A172 (cell line): ENCODE measurements at regions not wholly inside any gene's neighbourhood (a gene's known extent, or its start where the extent isn't known, plus 50 kb on each side); places are given as distances from the start of the nearest gene placed in this dataset.

Source experiments
- DNase-seq: peaks from one replicate; pipeline ENCODE4 v3.0.0-alpha.2; 2015; ENCODE audit warnings: low spot score

- DNase-seq: peak; percentile 15
Measured at GRCh38 chr2:54360055-54360792, 95.9 kb upstream of the SPTBN1 start.

- DNase-seq: no peak
Measured at GRCh38 chr2:54364409-54364808, 91.7 kb upstream of the SPTBN1 start.

DNA sequence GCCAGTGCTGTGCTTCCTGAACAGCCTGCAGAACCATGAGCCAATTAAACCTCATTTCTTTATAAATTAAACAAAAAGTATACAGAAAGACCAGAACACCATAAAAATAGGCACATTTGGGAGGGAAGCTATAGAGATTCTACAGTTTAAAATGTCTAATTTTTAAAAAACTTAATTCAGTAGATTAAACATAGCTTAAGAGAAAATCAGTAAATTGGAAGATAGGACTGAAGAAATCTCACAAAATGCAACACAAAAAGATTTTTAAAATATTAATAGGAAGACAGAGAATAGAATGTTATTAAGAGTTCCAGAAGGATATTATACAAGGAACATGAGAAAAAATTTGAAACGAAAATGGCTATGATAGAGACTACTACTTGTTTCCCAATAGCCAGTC, 90.5 kb upstream of the SPTBN1 start:
- no peak for DNase-seq

GRCh38 chr2:54366487-54367280, 89.4 kb upstream of the SPTBN1 start:
- DNase-seq: no peak

GRCh38 chr2:54370405-54371104, 85.6 kb upstream of the SPTBN1 start:
- no peak for DNase-seq

DNA sequence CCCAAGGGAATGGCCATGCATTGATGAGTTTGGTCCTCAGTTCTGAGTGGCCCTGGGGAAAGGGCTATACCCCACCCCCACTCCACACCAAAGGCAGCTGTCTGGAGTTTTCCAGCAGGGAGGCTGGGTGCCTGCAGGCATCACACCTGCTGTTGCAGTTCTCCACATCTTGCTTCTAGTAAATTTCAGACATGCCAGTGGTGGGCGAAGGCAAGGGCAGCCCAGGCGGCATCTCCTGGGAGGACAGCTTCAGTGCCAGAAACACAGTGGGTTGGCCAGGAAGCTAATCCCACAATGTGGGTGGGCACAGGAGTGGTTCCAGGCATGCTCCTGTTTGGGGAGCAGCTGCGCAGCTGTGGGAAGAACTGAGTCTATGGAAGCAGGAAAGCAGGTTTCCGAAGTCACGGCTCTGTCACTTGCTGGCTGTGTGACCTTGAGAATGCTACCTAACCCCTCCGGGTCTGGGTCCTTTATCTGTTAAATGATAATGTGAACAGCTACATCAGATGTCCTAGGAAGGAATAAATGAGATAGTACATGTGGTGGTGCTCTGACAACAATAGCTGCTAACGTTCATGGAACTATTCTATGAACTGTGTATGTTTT, 84.6 kb upstream of the SPTBN1 start:
- DNase-seq: no peak

DNA sequence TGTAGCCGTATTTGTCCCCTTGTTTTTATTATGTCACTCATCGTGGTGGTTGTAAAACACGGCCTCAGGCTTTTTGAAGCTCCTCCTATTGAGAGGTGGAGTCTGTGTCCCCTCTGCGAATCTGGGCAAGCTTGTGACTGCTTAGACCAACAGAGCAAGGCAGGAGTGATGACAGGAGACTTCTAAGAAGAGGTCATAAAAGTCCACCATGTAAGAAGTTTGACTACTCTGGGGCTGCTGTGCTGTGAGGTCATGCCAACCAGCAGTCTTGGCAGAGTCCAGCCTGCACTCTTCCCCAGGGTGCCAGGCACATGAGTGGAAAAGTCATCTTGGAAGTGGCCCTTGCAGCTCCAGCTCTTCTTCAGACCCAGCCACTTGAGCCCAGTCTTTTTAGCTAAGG, 83.8 kb upstream of the SPTBN1 start:
- DNase-seq: no peak

- no peak for DNase-seq
Measured at GRCh38 chr2:54373855-54374254, 82.3 kb upstream of the SPTBN1 start.

- DNase-seq: no peak
Measured at GRCh38 chr2:54374591-54375364, 81.3 kb upstream of the SPTBN1 start.

GRCh38 chr2:54377451-54377850, 78.7 kb upstream of the SPTBN1 start:
- no peak for DNase-seq

DNA sequence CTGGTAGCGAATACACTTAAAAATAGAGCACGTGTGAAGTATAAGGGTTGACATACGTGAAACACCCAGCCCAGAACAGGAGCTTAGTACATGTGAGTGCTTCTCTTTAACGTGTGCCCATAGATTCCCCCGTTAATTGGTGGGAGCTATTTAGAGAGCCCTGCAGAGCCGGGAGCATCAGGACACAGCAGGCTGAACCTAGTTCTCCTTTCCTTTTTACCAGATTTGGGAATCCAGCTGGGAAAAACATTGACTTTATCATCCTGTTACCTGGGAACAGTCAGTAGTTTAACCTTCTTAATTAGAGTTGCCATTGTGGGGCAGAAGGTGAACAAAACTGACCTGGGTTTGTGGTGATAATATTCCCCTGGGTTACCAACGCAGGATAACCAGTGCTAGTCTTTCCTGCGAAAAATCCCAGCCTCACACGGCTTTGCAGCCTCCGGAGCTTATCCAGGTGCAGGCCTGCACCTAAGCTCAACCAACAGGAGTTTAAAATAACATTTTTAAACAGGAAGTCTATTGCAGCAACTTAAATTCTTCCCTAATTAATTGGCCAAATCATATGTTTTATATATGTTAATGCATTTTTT, 78.1 kb upstream of the SPTBN1 start:
- DNase-seq: no peak

DNA sequence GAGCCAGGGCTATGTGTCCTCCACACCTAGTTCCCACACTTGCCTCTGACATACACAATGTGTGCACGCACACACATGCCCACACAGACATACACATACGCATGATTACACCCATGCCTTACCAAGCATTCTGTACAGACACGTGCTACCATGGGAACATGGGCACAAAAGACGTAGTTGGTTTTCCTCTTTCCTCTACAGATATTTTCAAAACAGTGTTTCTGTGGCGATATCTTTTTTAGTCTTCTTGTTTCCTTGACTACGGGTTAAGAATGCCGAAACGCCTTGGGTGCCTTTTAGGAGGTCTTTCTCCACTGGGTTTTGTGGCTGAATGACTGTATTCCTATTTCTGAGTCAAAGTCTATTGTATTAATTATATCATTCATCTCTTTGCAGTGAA, 75.5 kb upstream of the SPTBN1 start:
- no peak for DNase-seq

DNA sequence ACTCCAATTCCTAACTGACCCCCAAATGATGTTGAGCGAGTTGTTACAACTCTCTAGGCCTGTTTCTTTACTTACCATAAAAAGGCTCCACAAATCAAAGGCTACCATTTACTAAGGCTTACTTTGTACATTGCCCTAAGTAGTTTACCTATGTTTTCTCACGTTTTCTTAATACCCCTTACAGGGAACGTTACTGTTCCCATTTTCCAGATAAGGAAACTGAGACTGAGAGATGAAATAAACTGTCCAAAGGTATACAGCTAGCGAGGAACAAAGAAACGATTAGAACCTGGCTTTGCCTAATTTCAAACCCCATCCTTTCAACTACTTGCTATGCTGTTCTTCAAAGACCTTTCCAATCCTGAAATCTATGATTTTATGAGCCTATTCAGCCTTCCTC, 74.8 kb upstream of the SPTBN1 start:
- no peak for DNase-seq

- DNase-seq: no peak
Measured at GRCh38 chr2:54382601-54383000, 73.5 kb upstream of the SPTBN1 start.

GRCh38 chr2:54384301-54385203, 71.6 kb upstream of the SPTBN1 start:
- DNase-seq: no peak

DNA sequence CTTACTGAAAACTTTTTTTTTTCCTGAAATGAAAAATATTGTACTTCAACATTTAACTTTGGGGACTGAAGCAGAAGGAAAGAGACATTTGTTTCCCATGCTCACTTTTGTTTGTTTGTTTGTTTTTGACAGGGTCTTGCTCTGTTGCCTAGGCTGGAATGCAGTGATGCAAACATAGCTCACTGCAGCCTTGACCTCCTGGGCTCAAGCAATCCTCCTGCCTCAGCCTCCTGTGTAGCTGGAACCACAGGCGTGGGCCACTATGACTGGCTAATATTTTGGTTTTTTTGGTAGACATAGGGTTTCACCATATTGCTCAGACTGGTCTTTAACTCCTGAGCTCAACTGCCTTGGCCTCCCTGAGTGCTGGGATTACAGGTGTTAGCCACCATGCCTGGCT, 70.9 kb upstream of the SPTBN1 start:
- no peak for DNase-seq

- no peak for DNase-seq
Measured at GRCh38 chr2:54386585-54386984, 69.5 kb upstream of the SPTBN1 start.

GRCh38 chr2:54387059-54387991, 68.8 kb upstream of the SPTBN1 start:
- DNase-seq: peak; percentile 55

GRCh38 chr2:54388076-54388475, 68.1 kb upstream of the SPTBN1 start:
- DNase-seq: peak; percentile 11
